Kidney glomerular epithelial cell (primary cell): ENCODE measurements at regions not wholly inside any gene's neighbourhood (a gene's known extent, or its start where the extent isn't known, plus 50 kb on each side); places are given as distances from the start of the nearest gene placed in this dataset.

Experiments
- DNase-seq: peaks from one replicate; lab custom pipeline; 2025; lab: John Stamatoyannopoulos, UW

- DNase-seq, result no peak
Measured at GRCh38 chr12:105745811-105746210, 392.9 kb downstream of the NUAK1 start.

- peak; percentile 56 for DNase-seq
Measured at GRCh38 chr12:105748806-105749600, 389.8 kb downstream of the NUAK1 start.

GRCh38 chr12:105750096-105750495 is 388.7 kb downstream of the NUAK1 start:
- DNase-seq, result no peak

GRCh38 chr12:105754313-105754712 is 384.4 kb downstream of the NUAK1 start:
- DNase-seq, result no peak

GRCh38 chr12:105756961-105757360 is 381.8 kb downstream of the NUAK1 start:
- DNase-seq, result no peak

GRCh38 chr12:105759149-105759548 is 379.6 kb downstream of the NUAK1 start:
- DNase-seq, result no peak

GRCh38 chr12:105761075-105761474 is 377.7 kb downstream of the NUAK1 start:
- peak; percentile 14 for DNase-seq

GRCh38 chr12:105764216-105764835 is 374.4 kb downstream of the NUAK1 start:
- DNase-seq, result no peak

GRCh38 chr12:105765053-105766014 is 373.4 kb downstream of the NUAK1 start:
- no peak for DNase-seq

- DNase-seq, result no peak
Measured at GRCh38 chr12:105766029-105766428, 372.7 kb downstream of the NUAK1 start.

GRCh38 chr12:105769486-105769885 is 369.3 kb downstream of the NUAK1 start:
- no peak for DNase-seq

- no peak for DNase-seq
Measured at GRCh38 chr12:105773471-105773870, 365.3 kb downstream of the NUAK1 start.

- DNase-seq, result no peak
Measured at GRCh38 chr12:105774037-105774436, 364.7 kb downstream of the NUAK1 start.

- DNase-seq, result peak; percentile 92
Measured at GRCh38 chr12:105775343-105775742, 363.4 kb downstream of the NUAK1 start.

GRCh38 chr12:105783983-105784947 is 354.5 kb downstream of the NUAK1 start:
- DNase-seq, result no peak

- no peak for DNase-seq
Measured at GRCh38 chr12:105793421-105793820, 345.3 kb downstream of the NUAK1 start.

- no peak for DNase-seq
Measured at GRCh38 chr12:105798256-105798845, 340.4 kb downstream of the NUAK1 start.

- DNase-seq, result no peak
Measured at GRCh38 chr12:105799103-105799502, 339.7 kb downstream of the NUAK1 start.

GRCh38 chr12:105801351-105801750 is 337.4 kb downstream of the NUAK1 start:
- DNase-seq, result no peak

- no peak for DNase-seq
Measured at GRCh38 chr12:105803292-105803691, 335.5 kb downstream of the NUAK1 start.
